SHP77 treated with DMSO at 0.1 percent for 48 hours (cell line): ENCODE measurements at regions not wholly inside any gene's neighbourhood (a gene's known extent, or its start where the extent isn't known, plus 50 kb on each side); places are given as distances from the start of the nearest gene placed in this dataset.
"Not testable (repeated sequence)": the region's sequence is repeated elsewhere in the genome, so short reads cannot be mapped to it uniquely, and the experiment has no call there.

Experiments used
- DNase-seq: peaks from one replicate; lab custom pipeline; 2025; lab: John Stamatoyannopoulos, UW

DNA sequence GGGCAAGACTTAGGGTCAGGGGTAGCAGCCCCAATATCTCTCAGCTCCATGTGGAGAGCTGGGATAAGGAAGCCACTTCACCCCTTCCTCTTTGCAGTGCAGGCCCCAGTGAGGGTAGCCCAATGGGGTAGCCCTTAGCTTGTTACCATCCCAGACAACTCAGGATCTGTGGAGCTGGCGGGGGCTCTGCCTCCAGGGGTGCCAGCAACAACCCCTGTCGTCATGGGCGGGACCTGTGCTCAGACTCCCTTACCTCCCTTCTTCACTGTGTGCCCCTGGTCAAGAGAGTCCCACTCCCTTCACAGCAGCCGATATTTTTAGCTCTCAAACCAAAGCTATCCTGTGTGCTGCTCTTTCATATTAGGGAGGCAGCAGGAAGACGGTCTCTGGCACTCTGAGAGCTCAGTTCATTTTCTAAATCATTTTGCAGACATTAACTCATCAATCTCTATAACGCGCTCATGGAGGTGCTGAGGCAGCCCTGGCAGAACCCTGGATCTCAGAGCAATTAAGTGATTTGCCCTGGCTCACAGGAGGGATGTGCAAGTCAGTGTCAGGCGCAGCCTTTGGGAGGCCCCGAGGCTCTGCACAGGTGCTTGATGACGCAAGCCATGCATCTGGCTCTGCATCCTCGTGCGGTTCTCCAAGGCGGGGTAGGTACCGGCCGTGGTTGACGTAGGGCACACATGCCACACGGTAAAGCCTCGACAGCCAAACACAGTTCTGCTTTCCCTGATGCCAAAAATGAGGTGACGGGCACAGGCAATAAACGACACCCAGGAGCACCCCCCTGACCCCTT, 357.6 kb downstream of the SHANK2 start:
- DNase-seq, result no peak

DNA sequence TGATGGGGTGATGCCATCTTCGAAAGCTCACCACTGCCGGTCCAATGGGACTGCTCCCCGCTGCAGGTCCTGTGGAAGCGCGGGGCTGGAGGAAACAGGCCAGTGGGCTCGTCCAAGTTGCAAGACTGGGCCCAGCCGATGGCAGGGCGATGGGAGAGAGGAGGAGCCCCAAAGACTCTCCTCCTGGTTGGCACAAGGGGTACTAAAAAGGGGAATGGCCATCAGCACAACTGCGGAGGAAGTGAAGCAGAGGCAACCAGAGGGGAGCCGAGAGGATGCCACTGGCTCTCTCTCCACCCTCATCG, 357.1 kb downstream of the SHANK2 start:
- DNase-seq, result no peak

- DNase-seq, result no peak
Measured at GRCh38 chr11:70897429-70897828, 354.9 kb downstream of the SHANK2 start.

DNA sequence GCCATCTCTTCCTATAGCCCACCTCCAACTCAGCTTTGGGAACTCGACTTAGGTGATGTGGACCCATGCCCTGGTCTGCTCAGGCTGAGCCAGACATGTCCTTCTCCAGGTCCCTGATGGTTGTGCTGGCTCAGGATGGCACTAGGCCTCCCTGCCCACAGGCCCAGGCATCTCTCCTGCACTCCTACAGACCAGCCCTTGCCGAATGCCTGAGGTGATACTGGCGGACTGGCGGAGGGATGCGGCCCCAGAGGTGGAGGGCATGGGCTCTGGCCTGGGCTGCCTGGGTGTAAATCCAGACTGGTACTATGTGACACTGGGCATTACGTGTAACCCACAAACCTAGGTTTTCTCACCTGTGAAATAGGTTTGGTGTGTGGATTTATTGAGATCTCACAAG, 352.8 kb downstream of the SHANK2 start:
- DNase-seq, result no peak

GRCh38 chr11:70900540-70900939, 351.8 kb downstream of the SHANK2 start:
- DNase-seq, result no peak

- DNase-seq, result no peak
Measured at GRCh38 chr11:70901951-70902521, 350.3 kb downstream of the SHANK2 start.

GRCh38 chr11:70903229-70903628, 349.1 kb downstream of the SHANK2 start:
- not testable (repeated sequence) for DNase-seq

- DNase-seq, result no peak
Measured at GRCh38 chr11:70906101-70906500, 346.3 kb downstream of the SHANK2 start.

GRCh38 chr11:70908223-70908622, 344.2 kb downstream of the SHANK2 start:
- DNase-seq, result no peak

GRCh38 chr11:70910835-70911234, 341.5 kb downstream of the SHANK2 start:
- DNase-seq, result no peak

- no peak for DNase-seq
Measured at GRCh38 chr11:70912226-70912840, 340.0 kb downstream of the SHANK2 start.

DNA sequence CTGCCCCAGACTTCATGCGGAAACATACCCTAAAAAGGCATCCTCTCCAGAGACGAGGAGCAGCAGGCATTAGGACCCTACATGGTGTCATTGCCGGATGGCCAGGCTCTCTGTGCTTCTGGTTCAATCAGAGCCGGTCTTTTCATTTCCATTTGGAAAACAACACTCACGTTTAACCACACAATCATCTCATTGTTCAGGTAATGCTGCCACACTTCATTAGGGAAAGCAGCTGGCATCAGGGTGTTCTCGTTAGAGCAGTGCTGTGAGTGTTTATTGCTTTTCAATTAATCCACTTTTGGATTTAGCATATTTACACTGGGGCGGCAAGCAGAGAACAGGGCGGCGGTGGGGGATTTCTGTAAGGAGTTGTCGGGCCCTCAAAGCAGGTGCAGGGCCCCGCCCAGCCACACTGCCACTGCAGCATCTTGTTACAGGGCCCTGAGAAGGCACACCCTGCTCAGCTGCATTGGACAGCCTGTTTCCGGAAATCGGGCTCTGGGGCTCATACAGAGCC, 338.6 kb downstream of the SHANK2 start:
- DNase-seq, result no peak

DNA sequence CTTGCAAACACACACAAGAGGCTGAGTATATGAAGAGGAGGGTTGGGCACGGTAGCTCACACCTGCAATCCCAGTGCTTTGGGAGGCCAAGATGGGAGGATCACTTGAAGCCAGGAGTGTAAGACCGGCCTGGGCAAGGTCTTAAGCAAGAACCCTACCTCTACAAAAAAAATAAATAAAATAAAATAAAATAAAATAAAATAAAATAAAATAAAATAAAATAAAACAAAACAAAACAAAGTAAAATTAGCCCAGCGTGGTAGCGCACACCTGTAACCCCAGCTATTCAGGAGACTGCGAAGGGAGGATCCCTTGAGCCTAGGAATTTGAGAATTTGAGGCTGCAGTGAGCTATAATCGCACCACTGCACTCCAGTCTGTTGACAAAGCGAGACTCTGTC, 337.9 kb downstream of the SHANK2 start:
- DNase-seq, result no peak

GRCh38 chr11:70915158-70915985, 337.0 kb downstream of the SHANK2 start:
- DNase-seq, result no peak

- DNase-seq, result no peak
Measured at GRCh38 chr11:70916351-70916750, 336.0 kb downstream of the SHANK2 start.

GRCh38 chr11:70918242-70918641, 334.1 kb downstream of the SHANK2 start:
- no peak for DNase-seq

GRCh38 chr11:70921804-70922203, 330.6 kb downstream of the SHANK2 start:
- no peak for DNase-seq

DNA sequence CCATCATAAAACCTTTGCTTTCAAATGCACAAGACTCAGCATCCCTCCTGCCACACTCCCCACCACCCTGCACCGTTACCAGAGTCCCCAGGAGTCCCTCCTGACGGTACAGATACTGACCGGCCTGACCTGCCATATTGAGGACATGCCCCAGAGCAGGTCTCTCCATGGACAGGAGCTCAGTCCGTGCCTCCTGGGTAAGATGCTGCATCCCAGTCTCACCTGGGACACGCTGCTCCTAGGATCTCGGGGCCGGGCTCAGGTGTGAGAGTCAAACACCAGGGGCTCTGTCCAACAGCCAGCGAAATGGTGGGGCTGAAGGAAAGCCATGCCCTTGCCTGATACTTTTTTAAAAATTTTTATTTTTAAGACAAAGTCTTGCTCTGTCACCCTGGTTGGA, 328.3 kb downstream of the SHANK2 start:
- no peak for DNase-seq

DNA sequence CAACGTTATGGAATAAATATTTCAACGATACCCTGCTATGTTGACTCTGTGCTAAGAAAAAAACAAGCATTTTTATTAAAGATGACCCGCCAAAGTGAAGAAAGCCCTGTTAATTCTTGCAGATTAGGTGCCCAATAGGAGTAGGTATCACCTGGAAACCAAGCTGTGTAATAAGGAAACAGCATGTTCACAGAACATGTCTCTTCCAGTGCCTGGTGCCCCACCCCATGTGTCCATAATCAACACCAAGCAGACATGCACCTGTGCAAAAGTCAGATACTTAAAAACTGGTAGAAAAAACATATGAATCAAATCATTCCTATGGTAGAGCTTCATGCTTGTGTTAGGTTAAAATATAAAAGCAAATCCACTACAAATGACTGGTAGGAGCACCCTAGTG, 327.1 kb downstream of the SHANK2 start:
- DNase-seq, result no peak

GRCh38 chr11:70926543-70927201, 325.7 kb downstream of the SHANK2 start:
- DNase-seq, result no peak

GRCh38 chr11:70928854-70929598, 323.4 kb downstream of the SHANK2 start:
- no peak for DNase-seq
